Stomach (tissue), 4 donors: ENCODE measurements at regions not wholly inside any gene's neighbourhood (a gene's known extent, or its start where the extent isn't known, plus 50 kb on each side); places are given as distances from the start of the nearest gene placed in this dataset.

Source experiments
- CTCF ChIP-seq, 7 experiments: fragments of 450-650 bp in 4 of 7; fragments of 200-600 bp in 3 of 7; sonication (generic) in 3 of 7; IDR thresholded peaks; one replicate each; pipeline ENCODE4 v1.5.1; 2016 to 2019; ENCODE audit warnings: antibody characterized with exemption in 7 of 7, control low read depth in 2 of 7, mild to moderate bottlenecking in 1 of 7
- EP300 ChIP-seq: sonication (generic); formaldehyde crosslinking; IDR thresholded peaks from one replicate; pipeline ENCODE4 v1.6.1; 2017; ENCODE audit warnings: antibody characterized with exemption
- POLR2A ChIP-seq, 4 donors: fragments of 450-650 bp; IDR thresholded peaks; one replicate each; pipeline ENCODE4 v1.6.1; 2016; ENCODE audit warnings: antibody characterized with exemption in 4 of 4, control low read depth in 2 of 4, mild to moderate bottlenecking in 1 of 4, moderate library complexity in 1 of 4
- POLR2AphosphoS5 ChIP-seq, 3 donors: sonication (generic); formaldehyde crosslinking; IDR thresholded peaks; one replicate each; pipeline ENCODE4 v1.6.1; 2016; ENCODE audit warnings: antibody characterized with exemption in 3 of 3

- no peak for TF ChIP-seq CTCF (IDR thresholded peaks at IDR 0.05)
- TF ChIP-seq POLR2AphosphoS5 (IDR thresholded peaks at IDR 0.05), result no peak
- no peak for TF ChIP-seq EP300
- no peak for TF ChIP-seq POLR2A (IDR thresholded peaks at IDR 0.05)
Observed at GRCh38 chr3:106282943-106283342, 414.1 kb upstream of the CBLB start.
